Right lobe of liver (tissue), 6 donors: ENCODE measurements at regions not wholly inside any gene's neighbourhood (a gene's known extent, or its start where the extent isn't known, plus 50 kb on each side); places are given as distances from the start of the nearest gene placed in this dataset.
"Not testable (repeated sequence)": the region's sequence is repeated elsewhere in the genome, so short reads cannot be mapped to it uniquely, and the experiment has no call there.

Source experiments
- ATAC-seq, 4 donors: fragments of 200-7000 bp; cut with Tn5 transposase; one replicate each; pipeline ENCODE4 v1.9.1; 2020; ENCODE audit warnings: mild to moderate bottlenecking in 4 of 4, moderate library complexity in 4 of 4
- DNase-seq, 3 donors: peaks; one replicate each; pipeline ENCODE4 v3.0.0-alpha.2; 2020
- H3K27ac ChIP-seq, 3 donors: fragments of 200-600 bp; one replicate each; pipeline ENCODE4 v1.8.0; 2022
- H3K27me3 ChIP-seq, 2 donors: fragments of 200-600 bp; one replicate each; pipeline ENCODE4 v1.8.0; 2022
- H3K36me3 ChIP-seq, 4 donors: fragments of 200-600 bp; sonication (generic) in 1 of 4; one replicate each; pipeline versions ENCODE4 v1.5.1 to v1.8.0; 2017 to 2022; ENCODE audit warnings: control low read depth in 1 of 4
- H3K4me1 ChIP-seq, 4 donors: fragments of 200-600 bp; sonication (generic) in 1 of 4; one replicate each; pipeline versions ENCODE4 v1.5.1 to v1.8.0; 2017 to 2022; ENCODE audit warnings: control low read depth in 1 of 4
- H3K4me3 ChIP-seq, 3 donors: fragments of 200-600 bp; one replicate each; pipeline ENCODE4 v1.8.0; 2022
- H3K9me3 ChIP-seq, 4 donors: fragments of 200-600 bp; sonication (generic) in 1 of 4; one replicate each; pipeline versions ENCODE4 v1.5.1 to v1.8.0; 2017 to 2022; ENCODE audit warnings: control low read depth in 1 of 4
- CTCF ChIP-seq, 4 donors: fragments of 200-600 bp in 3 of 4; fragments of 450-650 bp in 1 of 4; IDR thresholded peaks; one replicate each; pipeline versions ENCODE4 v1.5.1 to v1.8.0; 2016 to 2022; ENCODE audit warnings: antibody characterized with exemption in 4 of 4, mild to moderate bottlenecking in 2 of 4
- POLR2A ChIP-seq: fragments of 450-650 bp; IDR thresholded peaks from one replicate; pipeline ENCODE4 v1.6.1; 2017; ENCODE audit warnings: antibody characterized with exemption, mild to moderate bottlenecking
- WGBS: methylation state at CpG from one replicate; pipeline ENCODE4 v1.1.6; 2018; ENCODE audit warnings: low coverage, low lambda C conversion rate; ENCODE audit not compliant: insufficient coverage; ENCODE audit errors: missing lambda C conversion rate; 5-methylcytosine and 5-hydroxymethylcytosine counted together
- intact Hi-C, 2 donors: fragments of 100-400 bp; cut with DNase I; formaldehyde crosslinking; loops; one replicate each; pipeline versions ENCODE4 v1.11.2 to v1.14.1; 2022
- donor health status: DM: no; HTN: yes; CAD: no.
- donor health status: DM: no; HTN: no; CAD: no.
- donor health status: DM: no; HTN: no; CAD: no.
- donor health status: DM: no; HTN: yes; CAD: no.
- donor health status: DM: no; HTN: yes; CAD: no.

- no peaks in the 10 kb centered on the region for H3K36me3 ChIP-seq
- intact Hi-C loops: no loop called here
- TF ChIP-seq POLR2A: no peak
- H3K27me3 ChIP-seq: no peaks in the 10 kb centered on the region
- H3K4me3 ChIP-seq: no peak overlapping the region
- ATAC-seq: no peak
- DNase-seq: no peak
- WGBS: 85% methylated on average over 4 of the region's 23 CpGs
- H3K27ac ChIP-seq: no peak overlapping the region
- H3K9me3 ChIP-seq: no peaks in the 10 kb centered on the region
- H3K4me1 ChIP-seq: no peaks in the 10 kb centered on the region
These were observed 128.6 kb downstream of the ANAPC4 start for GRCh38 chr4:25505637-25505991.

GRCh38 chr4:25506032-25506571 is 129.0 kb downstream of the ANAPC4 start:
- no peak for DNase-seq
- intact Hi-C loops: no loop called here
- whole genome bisulfite sequencing: 96% methylated on average over 4 of the region's 39 CpGs
- peak in 1 of 4 donors; percentile 35 for ATAC-seq
- no peak overlapping the region for H3K27ac ChIP-seq
- no peaks in the 10 kb centered on the region for H3K9me3 ChIP-seq
- H3K4me3 ChIP-seq: no peak overlapping the region
- TF ChIP-seq CTCF (IDR thresholded peaks at IDR 0.05) (no peak), POLR2A (no peak)
- no peaks in the 10 kb centered on the region for H3K36me3 ChIP-seq
- H3K4me1 ChIP-seq: no peaks in the 10 kb centered on the region
- no peaks in the 10 kb centered on the region for H3K27me3 ChIP-seq

- no peaks in the 10 kb centered on the region for H3K9me3 ChIP-seq
- no peak overlapping the region for H3K27ac ChIP-seq
- H3K4me3 ChIP-seq: no peak overlapping the region
- H3K27me3 ChIP-seq: no peaks in the 10 kb centered on the region
- H3K4me1 ChIP-seq: no peaks in the 10 kb centered on the region
- 57% methylated on average over 4 of the region's 4 CpGs for WGBS
- no peaks in the 10 kb centered on the region for H3K36me3 ChIP-seq
- DNase-seq: no peak
- no peak for TF ChIP-seq POLR2A
- no peak for TF ChIP-seq CTCF (IDR thresholded peaks at IDR 0.05)
- intact Hi-C loops: no loop called here
- ATAC-seq: no peak
These were observed 132.6 kb downstream of the ANAPC4 start for GRCh38 chr4:25509646-25510045.

- intact Hi-C loops, H3K27me3 ChIP-seq, H3K27ac ChIP-seq, H3K4me3 ChIP-seq, H3K9me3 ChIP-seq, DNase-seq, ATAC-seq, H3K36me3 ChIP-seq, H3K4me1 ChIP-seq: not testable (repeated sequence)
- 90% methylated on average over 10 of the region's 10 CpGs for WGBS
These were observed 134.8 kb downstream of the ANAPC4 start for GRCh38 chr4:25511823-25512222.

GRCh38 chr4:25513814-25514213 is 136.8 kb downstream of the ANAPC4 start:
- Histone ChIP-seq H3K4me3 (no peak overlapping the region), H3K9me3 (no peaks in the 10 kb centered on the region), H3K27ac (no peak overlapping the region), H3K36me3 (no peaks in the 10 kb centered on the region), H3K27me3 (no peaks in the 10 kb centered on the region), H3K4me1 (no peaks in the 10 kb centered on the region)
- DNase-seq (no peak), ATAC-seq (no peak)
- TF ChIP-seq CTCF (IDR thresholded peaks at IDR 0.05) (no peak), POLR2A (no peak)
- 89% methylated on average over 2 of the region's 4 CpGs for WGBS
- intact Hi-C loops: no loop called here

GRCh38 chr4:25523405-25523804 is 132.2 kb upstream of the SLC34A2 start:
- H3K27ac ChIP-seq: no peak overlapping the region
- DNase-seq (peak in 1 of 3 donors; percentile 15), ATAC-seq (peak in 3 of 4 donors; percentile 27 to 88 (median 30))
- WGBS: 34% methylated on average over 2 of the region's 4 CpGs
- H3K27me3 ChIP-seq: no peaks in the 10 kb centered on the region
- H3K4me3 ChIP-seq: no peak overlapping the region
- no peaks in the 10 kb centered on the region for H3K4me1 ChIP-seq
- no peaks in the 10 kb centered on the region for H3K36me3 ChIP-seq
- H3K9me3 ChIP-seq: no peaks in the 10 kb centered on the region
- TF ChIP-seq CTCF (IDR thresholded peaks at IDR 0.05): no peak
- intact Hi-C loops: no loop called here
